Activated CD4-positive, CD25-positive, alpha-beta regulatory T cell (primary cell): ENCODE measurements at regions not wholly inside any gene's neighbourhood (a gene's known extent, or its start where the extent isn't known, plus 50 kb on each side); places are given as distances from the start of the nearest gene placed in this dataset.

Experiments used
- DNase-seq, 4 experiments: peaks; one replicate each; lab custom pipeline; 2025; lab: John Stamatoyannopoulos, UW

GRCh38 chr5:30932273-30933017 is 261.0 kb upstream of the CDH6 start:
- no peak for DNase-seq

- DNase-seq: no peak
These were observed 262.8 kb upstream of the CDH6 start for GRCh38 chr5:30930736-30931135.

- no peak for DNase-seq
These were observed 264.5 kb upstream of the CDH6 start for GRCh38 chr5:30928956-30929355.

GRCh38 chr5:30926218-30926617 is 267.3 kb upstream of the CDH6 start:
- DNase-seq: no peak

- DNase-seq: no peak
These were observed 272.1 kb upstream of the CDH6 start for GRCh38 chr5:30921388-30921787.

- DNase-seq: no peak
These were observed 275.3 kb upstream of the CDH6 start for GRCh38 chr5:30918171-30918570.

- no peak for DNase-seq
These were observed 285.1 kb upstream of the CDH6 start for GRCh38 chr5:30908356-30908755.

GRCh38 chr5:30900367-30900766 is 293.1 kb upstream of the CDH6 start:
- no peak for DNase-seq

GRCh38 chr5:30894811-30895210 is 298.7 kb upstream of the CDH6 start:
- no peak for DNase-seq

GRCh38 chr5:30891660-30892059 is 301.8 kb upstream of the CDH6 start:
- DNase-seq: no peak

GRCh38 chr5:30890377-30890776 is 303.1 kb upstream of the CDH6 start:
- DNase-seq: no peak

GRCh38 chr5:30880514-30880913 is 313.0 kb upstream of the CDH6 start:
- no peak for DNase-seq

GRCh38 chr5:30879887-30880286 is 313.6 kb upstream of the CDH6 start:
- DNase-seq: no peak

- DNase-seq: no peak
These were observed 314.7 kb upstream of the CDH6 start for GRCh38 chr5:30878746-30879145.

GRCh38 chr5:30878296-30878695 is 315.2 kb upstream of the CDH6 start:
- no peak for DNase-seq

- no peak for DNase-seq
These were observed 319.0 kb upstream of the CDH6 start for GRCh38 chr5:30874241-30875034.

- DNase-seq: no peak
These were observed 322.3 kb upstream of the CDH6 start for GRCh38 chr5:30871196-30871595.

- DNase-seq: no peak
These were observed 325.8 kb upstream of the CDH6 start for GRCh38 chr5:30867711-30868110.

GRCh38 chr5:30866142-30866541 is 327.3 kb upstream of the CDH6 start:
- no peak for DNase-seq

- no peak for DNase-seq
These were observed 337.2 kb upstream of the CDH6 start for GRCh38 chr5:30856242-30856641.

GRCh38 chr5:30853158-30853557 is 340.3 kb upstream of the CDH6 start:
- no peak for DNase-seq

- DNase-seq: no peak
These were observed 342.6 kb upstream of the CDH6 start for GRCh38 chr5:30850866-30851265.

- DNase-seq: no peak
These were observed 343.4 kb upstream of the CDH6 start for GRCh38 chr5:30849931-30850710.
